Activated naive CD4-positive, alpha-beta T cell treated with anti-CD3 and anti-CD28 coated beads, Interleukin-2, amount 50 U/mL, for 16 hours (primary cell): ENCODE measurements at regions not wholly inside any gene's neighbourhood (a gene's known extent, or its start where the extent isn't known, plus 50 kb on each side); places are given as distances from the start of the nearest gene placed in this dataset.
"Not testable (repeated sequence)": the region's sequence is repeated elsewhere in the genome, so short reads cannot be mapped to it uniquely, and the experiment has no call there.

Experiments
- DNase-seq: peaks from one replicate; pipeline ENCODE4 v3.0.0-alpha.2; 2020

DNA sequence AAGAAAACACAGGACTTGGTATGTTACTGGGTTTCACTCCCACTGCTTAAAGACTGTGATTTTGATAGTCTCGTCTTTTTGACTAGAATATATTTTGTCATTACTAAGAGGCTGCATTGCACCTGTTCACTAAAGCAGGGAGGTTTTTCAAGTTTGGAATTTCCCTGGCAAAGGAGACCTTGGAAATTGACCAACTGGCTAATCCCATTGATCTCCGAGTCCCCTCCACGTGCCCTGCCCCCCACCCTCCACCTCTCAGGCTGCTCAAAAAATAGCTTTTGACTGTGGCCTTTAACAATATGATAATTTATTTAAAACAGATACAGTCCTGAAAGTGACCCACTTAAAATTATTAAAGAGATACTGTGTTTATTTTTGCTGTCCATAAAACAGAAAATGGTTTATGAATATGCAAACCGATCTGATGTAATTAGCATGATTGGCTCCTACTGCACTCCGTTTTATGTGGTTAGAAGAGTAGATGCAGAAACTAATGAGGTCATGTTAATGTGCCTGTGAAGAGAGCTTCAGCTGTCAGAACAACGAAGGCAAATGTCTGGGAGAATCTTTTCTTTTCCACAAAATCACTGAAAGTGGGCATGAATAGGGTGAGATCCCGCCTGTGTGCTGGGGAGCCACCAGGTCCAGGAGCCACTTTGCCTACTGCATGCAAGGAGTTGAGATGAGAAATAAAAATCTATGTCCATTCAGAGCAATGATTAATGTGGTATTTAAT, 361.5 kb downstream of the RRAGC start:
- no peak for DNase-seq

DNA sequence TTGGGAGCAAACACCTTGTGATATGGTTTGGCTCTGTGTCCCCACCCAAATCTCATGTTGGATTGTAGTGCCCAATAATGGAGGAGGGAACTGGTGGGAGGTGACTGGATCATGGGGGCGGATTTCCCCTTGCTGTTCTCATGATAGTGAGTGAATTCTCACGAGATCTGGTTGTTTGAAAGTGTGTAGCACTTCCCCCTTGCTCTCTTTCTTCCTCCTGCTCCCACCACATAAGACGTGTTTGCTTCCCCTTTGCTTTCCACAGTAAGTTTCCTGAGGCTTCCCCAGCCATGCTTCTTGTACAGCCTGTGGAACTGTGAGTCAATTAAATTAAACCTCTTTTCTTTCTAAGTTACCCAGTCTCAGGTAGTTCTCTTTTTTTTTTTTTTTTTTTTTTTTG, 366.3 kb downstream of the RRAGC start:
- not testable (repeated sequence) for DNase-seq

DNA sequence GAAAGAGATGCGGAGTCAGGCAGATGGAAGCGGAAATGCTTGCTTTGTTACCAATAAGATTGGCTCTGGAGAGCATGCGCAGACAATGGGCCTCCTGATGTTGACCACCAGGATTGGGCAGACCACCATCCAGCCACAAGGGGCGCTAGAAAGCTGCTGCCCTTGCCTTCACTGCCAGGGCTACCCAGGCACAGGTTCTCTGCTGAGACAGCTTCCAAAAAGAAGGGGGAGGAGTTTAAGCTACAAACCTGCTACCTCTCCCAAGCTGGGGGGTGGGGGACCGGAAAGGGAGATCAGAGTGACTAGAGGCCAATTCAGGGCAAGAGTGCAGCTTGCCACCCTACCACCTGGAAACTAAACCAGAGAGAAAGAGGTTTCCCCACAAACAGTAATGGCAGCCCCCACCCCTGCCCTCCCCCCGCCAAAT, 369.7 kb downstream of the RRAGC start:
- DNase-seq: peak; percentile 51

DNA sequence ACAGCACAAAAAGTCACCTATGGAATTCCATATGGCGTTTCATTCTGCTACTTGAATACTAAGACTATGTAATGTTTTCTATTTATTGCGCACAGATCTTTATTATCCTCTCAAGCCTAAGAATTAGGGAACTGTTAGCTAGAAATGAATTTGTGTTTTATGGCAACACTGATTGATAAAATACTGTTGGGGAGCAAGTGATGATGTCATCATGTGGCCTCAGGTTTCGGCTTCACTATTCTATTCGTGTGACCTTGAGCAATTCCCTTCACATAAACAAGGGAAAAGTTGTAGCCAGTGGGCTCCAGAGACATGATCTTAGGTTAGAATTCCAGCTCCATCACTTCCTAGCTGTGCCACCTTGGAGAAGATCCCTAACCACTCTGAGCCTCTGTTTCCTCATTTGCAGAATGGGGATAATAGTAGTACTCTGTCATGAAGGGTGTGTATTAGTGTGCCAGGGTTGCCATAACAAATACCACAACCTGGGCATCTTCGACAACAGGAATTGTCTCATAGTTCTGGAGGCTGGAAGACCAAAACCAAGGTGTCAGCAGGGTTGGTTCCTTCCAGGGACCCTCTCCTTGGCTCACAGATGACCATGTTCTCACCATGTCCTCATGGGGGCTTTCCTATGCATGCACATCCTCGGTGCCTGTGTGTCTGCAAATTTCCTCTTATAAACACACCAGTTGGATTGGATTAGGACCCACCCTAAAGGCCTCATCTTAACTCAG, 371.2 kb downstream of the RRAGC start:
- DNase-seq: no peak

DNA sequence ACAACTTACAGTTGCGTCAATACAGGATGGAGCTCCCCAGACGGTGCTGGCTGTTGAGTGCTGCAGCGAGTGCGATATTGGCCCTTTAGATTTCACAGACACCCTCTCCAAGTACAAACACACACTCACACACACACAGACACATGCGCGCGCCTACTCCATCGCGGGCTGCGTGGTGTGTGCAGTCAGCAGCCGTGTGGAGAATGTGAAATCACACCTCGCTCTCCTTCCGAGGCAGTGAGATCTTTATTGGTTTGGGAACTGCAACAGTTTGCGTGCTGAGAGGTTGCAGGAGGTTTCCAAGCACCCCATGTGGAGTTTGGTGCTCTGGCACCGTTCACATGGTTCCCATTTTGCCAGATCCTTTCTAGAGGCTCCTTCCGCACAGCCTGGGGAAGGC, 372.2 kb downstream of the RRAGC start:
- no peak for DNase-seq

DNA sequence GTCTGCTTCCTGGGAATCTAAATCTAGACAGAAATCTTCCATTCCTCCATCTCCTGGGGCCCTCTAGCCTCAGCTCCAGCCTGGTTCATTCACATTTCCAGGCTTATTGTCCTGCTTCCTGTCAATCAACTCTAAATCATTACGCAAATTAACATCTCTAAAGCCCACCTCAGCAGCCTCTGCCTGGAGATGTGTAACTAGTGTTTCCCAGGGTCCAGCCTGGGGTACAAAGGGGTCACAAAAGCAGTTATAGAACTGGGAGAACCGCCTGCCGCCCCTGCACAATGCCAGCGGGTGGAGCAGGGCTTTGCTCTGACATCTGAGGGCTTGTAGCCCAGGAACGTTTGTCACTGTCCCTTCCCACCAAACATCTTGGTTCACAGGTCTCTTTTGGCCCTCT, 373.5 kb downstream of the RRAGC start:
- DNase-seq: no peak

DNA sequence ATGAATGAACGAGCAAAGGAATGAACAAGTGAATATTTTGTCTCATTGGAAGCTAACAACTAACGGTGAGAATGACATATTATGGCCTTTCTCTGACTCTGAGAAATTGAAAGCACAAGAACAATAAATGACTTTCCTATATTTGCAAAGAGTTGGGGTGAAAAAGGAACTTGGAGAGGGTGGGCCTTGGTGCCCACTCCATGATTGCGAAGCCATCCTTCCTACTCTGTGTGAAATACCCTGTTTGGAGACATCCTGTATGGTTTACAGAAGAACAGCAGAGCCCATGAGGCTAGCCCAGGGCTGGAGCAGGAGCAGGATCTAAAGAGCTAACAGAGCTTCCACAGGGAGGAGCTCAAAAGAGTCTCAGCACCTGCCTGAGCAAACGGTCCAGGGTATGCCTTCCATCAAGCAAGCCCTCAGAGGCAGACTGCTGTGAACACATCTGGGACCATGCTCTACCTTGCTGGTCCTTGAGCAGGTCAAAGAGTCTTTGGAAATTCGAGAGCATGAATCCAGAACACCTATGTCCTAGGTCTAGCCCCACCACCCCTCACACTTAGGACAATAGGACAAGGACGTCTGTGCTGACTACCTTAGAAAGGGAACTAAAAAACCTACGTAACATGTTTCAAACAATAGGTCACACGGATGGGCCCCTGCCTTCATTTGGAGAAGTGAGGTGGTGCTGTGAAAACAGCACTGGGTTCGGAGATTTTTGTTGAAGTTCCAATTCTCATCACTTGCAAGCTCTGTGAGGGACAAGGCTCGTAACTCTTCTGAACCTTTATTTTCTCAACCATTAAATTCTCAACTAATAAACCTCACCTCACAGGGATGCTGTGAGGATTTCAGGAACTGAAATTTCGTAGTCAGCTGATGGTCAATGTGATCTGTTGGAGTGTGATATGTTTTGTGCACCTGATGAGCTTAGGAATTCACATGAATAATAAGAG, 377.4 kb downstream of the RRAGC start:
- DNase-seq: no peak

DNA sequence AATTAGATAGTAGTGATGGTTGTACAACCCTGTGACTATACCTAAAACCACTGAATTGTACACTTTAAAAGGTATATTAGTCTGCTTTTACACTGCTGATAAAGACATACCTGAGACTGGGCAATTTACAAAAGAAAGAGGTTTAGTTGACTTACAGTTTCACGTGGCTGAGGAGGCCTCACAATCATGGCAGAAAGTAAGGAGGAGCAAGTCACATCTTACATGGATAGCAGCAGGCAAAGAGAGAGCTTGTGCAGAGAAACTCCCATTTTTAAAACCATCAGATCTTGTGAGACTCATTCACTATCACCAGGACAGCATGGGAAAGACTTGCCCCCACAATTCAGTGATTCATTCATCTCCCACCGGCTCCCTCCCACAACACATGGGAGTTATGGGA, 379.9 kb downstream of the RRAGC start:
- DNase-seq: not testable (repeated sequence)

DNA sequence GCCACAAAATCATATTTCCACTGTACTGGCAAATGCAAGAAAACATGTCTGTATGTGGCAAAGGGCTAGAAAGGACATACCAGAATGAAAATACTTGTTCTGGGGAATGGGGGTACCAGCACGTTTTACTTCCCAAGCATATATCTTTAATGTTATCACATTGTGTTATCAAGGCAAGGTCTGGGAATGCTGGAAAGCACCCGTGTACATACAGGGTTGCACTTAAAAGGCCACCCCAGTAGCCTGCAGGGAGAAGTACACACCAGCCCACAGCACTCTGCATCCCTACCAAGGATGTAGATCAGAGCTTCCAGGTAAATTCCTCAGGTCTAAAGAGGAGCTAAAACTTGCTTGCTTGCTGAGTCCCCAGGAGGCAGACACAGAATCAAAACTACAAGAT, 381.8 kb downstream of the RRAGC start:
- DNase-seq: no peak

DNA sequence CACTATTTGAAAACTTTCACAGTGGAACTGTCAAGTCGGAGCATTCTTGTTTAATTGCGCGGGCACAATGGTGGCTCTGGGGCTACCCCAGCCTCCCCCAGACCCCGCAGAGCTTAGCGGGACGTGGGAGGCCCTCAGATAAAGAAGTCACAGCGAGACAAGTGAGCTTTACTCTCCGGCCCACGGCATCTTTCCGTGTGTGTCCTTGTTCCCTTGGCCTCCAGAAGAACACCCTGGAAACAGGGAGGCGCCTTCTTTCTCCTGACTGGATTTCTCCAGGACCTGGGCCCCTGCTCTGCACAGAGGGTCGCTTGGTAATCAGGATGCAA, 382.8 kb downstream of the RRAGC start:
- no peak for DNase-seq

DNA sequence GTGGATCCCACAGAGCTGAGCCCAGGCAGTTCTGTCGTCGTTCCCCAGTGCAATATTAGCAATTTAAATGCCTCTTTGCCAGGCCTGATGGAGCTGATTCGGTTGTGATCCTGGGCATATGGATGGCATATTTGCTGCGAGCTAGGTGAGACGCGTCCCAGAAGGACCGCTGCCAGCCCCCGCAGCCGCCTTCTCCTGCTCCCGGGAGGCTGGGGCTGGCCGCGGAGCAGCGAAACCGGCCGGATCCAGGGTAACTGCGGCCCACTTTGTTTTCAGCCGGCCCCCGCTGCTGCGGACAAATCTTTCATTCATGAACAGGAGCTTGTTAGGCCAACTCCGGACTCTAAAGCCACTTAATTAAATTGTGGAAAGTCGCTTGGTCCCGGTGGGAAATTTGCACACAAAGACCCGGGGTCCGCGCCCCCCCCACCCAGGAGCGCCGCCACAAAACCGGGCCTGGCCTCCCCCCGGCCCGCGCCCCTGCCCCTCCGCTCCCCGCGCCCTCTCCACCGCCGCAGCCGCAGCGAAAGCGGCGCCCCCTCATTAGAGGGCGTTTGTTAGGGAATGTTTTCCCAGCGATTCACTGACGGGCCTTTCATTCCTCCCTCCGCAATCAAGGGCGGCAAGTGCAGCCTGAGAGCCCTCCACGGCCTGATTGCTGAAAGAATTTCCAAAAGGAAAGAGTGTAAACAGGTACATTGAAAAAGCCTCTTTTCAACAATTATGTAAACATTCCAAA, 383.3 kb downstream of the RRAGC start:
- DNase-seq: no peak

DNA sequence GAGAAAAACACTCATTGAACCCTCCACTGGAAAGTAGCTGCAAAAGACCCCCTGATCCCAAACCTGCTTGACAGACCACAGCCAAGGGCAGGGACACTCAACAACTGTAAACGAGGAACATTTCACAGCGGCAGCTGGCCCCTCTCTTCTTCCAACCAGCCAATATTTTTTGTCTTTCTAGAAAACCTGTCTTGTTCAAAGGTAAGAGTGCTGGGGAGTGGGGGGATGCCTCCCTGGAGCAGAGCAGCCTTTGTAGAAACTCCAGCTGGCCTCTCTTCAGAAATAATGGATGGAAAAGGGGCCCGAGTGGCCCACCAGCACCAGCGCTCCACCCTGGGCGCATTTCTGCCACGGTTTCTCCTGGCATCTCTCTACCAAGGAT, 384.0 kb downstream of the RRAGC start:
- no peak for DNase-seq

DNA sequence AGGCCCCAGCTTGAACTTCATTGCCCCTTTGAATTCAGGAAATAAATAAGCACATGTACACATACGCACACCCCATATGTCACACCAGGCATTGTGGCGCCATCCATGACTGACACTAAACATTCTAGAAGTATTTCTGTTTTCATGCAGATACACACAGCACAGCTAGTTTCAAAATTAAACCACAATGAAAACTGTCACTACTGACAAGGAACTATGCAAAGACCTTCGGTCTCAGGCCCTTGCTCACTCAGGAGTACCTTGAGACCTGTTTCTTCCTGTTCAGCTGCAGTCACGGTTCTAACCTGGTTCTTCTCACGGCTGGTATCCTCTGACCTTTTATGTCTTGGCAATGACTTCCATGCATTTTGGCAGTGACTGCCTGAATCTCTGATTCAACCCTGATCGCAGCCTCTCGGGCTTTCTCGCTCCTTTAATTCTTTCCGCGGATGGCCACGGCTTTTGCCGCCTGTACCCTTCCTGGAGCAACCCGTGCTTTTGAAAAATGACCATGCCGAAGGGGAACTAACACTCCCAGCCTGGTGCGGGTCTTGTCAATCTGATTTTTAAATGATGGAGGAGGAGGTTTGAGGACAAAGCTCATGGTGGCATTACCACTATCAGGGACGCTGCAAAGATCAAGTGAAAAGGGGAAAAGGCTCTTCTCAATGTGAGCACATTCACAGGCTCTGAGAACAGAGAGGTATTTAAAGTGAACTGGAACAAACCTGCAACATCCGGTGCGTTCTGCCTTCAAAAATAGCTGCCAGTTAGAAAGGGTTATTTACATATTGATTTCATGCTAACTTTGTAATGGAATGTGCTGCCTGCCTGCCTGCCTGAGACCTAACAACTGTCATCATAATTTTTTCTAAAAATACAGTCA, 384.6 kb downstream of the RRAGC start:
- no peak for DNase-seq

DNA sequence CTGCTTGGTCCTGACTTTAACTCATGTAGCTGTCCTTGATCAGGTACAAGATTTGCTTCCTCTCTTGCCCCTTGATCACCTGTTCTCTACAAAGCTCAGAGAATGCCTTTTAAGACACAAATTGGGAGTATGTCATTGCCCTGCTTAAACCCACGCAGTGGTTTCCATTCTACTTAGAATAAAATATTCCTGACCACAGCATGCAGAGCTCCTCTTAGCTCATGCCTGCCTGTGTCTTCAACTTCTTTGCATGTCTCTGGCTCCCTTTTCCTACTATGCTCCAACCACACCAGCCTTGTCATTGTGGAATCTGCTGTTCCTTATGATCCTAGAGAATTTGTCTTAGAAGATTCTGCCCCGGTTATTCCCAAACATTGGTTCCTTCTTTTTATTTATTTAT, 393.1 kb downstream of the RRAGC start:
- no peak for DNase-seq

DNA sequence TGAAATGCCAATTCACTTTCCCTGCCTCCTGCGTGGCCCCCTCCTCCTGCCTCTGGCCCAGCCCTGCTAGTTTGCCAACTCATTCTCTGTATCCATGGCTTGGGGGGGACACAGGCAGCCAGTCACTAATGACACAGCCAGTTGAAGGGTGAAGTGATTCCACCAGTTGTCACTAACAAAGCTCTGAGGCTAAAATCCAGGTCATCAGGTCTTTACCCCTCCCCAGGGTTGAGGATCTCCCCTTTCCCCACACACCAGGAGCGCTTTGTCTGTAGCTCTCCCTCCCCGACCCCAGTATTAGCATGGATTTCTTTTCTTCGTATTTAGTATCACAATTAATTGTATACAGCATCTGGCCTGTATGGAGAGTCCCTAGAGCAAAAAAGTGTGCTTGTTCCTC, 394.1 kb downstream of the RRAGC start:
- no peak for DNase-seq

DNA sequence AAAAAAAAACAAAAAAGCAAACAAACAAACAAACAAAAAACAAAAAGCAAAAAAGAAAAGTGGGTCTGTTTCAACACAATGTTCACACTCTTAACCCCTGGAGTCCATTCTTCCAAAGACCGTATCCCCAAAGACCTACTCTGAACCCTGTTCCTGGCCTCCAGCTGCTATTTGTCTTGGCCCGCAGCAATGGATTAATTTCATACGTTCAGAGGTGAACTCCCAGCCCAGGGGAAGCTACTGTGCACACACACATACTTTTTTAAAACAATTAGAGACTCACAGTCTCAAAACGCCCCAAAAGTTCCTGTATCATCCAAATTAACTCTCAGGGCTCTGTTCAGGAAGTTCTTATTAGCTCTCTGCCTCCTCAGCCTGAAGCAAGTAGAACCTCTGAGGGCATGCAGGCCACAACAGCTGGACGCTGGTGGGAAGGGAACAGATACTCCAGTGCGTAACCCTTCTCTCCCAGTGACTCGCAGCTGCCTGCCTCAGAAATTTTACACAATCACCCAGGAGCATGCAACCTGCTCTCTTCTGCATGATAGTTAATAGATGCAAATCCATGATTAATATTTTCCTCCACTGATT, 395.4 kb downstream of the RRAGC start:
- no peak for DNase-seq

DNA sequence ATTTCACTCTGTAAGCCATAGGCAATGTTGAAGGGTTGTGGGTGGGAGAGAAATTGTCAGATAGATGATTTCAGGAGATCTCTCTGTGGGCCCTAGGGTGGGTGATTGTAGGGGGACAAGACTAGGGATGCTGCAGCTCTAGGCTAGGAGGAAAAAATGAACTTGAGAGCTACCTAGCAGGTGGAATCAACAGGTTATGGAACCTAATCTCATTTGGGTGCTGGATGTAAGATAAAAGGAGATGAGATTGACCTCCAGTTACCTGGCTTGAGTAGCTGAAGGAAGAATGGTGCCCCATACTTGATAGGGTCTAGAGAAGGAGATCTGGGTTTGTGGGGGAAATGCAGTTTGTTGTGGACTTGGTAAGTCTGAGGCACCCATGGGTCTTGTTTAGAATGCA, 396.5 kb downstream of the RRAGC start:
- no peak for DNase-seq

DNA sequence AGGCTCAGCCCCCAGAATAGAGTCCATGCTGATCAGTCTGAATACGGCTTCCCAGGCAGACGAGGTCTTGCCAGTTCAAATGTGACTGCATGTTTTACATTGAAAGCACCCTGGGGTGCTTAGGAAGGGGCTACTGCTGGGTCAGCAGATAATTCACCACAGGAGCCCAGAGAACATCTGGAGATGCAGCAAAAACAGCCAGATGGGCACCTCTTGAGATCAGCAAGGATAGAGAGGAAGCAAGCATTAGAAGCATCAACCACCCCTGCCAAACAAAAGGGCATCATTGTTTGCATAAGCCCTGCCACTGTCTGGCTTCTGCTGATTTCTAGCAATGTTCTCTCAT, 403.1 kb downstream of the RRAGC start:
- DNase-seq: no peak

DNA sequence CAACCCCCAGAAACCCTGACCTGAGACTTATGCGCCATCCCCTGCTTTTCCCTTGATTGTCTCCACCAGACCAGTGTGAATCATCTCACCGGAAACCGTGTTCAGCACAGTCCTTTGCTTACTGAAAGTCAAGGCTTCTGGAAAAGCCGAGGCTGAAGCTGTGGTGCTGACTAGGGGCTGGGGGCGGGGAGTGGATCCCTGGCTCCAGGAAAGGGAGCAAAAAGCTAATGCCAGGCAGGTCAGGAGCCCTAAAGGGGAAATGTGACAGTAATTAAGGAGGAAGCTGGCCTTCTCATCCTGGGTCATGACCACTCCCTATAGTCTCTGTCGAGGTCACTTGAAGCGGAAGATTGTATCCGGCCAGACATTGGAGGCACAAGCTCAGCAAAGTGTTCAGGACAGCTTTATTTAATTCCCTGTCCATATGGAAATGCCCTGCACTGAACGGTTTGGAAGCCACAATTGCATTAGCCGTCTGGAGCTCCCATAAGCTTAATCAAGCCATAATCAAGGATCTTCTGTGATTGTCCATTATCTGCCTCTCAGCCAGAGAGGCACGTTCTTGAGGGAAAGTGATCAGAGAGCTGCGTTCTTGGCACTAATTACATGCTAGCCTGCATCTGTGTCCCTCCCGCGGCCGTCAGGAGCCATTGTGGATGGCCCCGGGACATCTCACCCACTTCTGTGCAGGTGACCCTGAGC, 403.6 kb downstream of the RRAGC start:
- no peak for DNase-seq

DNA sequence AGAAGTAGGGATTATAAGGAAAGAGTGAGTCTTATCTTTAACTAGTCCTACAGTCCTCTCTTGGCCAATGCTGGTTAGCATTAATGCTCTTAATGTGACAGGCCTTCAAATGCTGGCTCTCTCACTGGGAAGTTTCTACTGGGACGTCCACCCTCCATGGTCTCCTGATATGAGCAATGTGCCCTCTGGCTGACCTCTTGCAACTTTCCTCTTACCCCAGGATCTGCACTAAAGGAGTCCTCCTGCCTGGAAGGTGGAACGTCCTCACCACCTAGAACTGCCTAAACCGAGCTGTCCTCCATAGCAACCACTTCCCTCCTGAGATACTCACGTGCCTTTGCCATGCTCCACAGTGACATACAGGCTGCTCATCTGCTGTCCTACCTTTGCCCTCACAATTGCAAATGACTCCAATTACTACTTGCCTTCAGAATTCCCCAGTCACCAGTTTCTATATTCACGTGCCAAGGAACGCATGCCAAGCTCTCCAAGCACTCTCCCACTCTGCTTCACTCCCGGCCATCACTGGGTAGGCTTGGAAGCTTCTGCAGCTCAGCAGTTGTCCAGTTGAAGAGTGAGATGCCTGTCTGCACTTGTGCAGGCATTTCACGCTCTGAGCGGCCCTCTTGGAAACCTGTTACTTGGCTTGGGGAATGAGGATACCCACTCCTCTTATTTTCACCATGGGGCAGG, 404.7 kb downstream of the RRAGC start:
- DNase-seq: no peak
